ENCODE measurements at regions not wholly inside any gene's neighbourhood (a gene's known extent, or its start where the extent isn't known, plus 50 kb on each side); places are given as distances from the start of the nearest gene placed in this dataset.
A peak's percentile ranks its signal among the peaks of the same experiment; 100 is the strongest.

DNA sequence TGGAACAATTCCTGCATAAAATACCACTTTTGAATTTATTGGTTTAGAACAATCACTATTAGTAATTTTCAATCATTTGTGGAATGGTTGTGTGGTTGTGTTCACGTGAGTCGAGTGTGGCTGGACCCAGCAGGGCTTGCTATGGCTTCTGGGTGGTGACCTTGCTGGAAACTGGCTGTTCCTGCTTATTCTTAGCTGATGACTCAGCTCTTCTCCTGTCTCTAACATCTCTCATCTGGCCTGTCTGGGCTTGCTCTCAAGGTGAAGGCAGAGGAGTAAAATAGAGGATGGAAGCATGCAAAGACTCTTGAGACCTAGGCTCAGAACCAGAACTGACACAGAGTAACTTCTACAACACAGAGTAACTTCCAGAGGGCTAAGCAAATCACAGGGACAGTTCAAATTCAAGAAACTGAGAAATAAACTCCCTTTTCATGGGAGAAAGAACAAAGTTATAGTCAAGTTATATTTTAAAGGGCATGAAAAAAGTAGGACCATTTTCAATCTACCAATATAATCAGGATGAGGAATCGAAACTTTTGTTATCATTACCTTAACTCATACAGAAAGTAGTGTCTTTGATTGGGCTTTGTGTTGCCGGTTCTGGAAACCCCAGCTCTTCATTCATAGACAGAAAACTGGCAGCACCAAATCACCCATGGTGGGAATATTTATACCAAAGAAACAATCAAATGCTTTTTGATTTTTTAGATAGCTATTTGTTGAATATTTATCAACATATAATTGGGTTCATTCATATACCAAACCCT lies 665.1 kb downstream of the CDH18 start:
- no peak overlapping the region for H2BK120ac ChIP-seq (ENCODE audit: low read depth, low read length)
- WGBS (ENCODE audit: extremely low coverage, insufficient coverage, low lambda C conversion rate), result no CpG with 5 or more reads among the region's 4 CpGs
- no peak overlapping the region for H3K9ac ChIP-seq (ENCODE audit: low read length)
- H3K18ac ChIP-seq (ENCODE audit: low read length), result no peak overlapping the region
- no peak overlapping the region for H4K8ac ChIP-seq (ENCODE audit: low read depth, low read length)
- no peak overlapping the region for H3K4me3 ChIP-seq (ENCODE audit: low read length)
- no peaks in the 10 kb centered on the region for H3K27me3 ChIP-seq (ENCODE audit: insufficient read depth, low read length, poor library complexity)
- no peak overlapping the region for H3K56ac ChIP-seq (ENCODE audit: low read length)
- DNase-seq, result peak; percentile 67
- no peak overlapping the region for H2BK5ac ChIP-seq (ENCODE audit: low read length)
- H3K27ac ChIP-seq (ENCODE audit: low read depth, low read length), result no peak overlapping the region
- no peaks in the 10 kb centered on the region for H3K36me3 ChIP-seq (ENCODE audit: control insufficient read depth, insufficient read depth, low read length)
- no peaks in the 10 kb centered on the region for H3K79me2 ChIP-seq (ENCODE audit: control insufficient read depth, insufficient read depth, low read length)
- no peak overlapping the region for H2BK15ac ChIP-seq (replicated peaks; ENCODE audit: low read depth)
- H3K79me1 ChIP-seq (ENCODE audit: low read length), result no peaks in the 10 kb centered on the region
- H2AK5ac ChIP-seq (ENCODE audit: low read length), result no peak overlapping the region
- no peak overlapping the region for H3K23ac ChIP-seq (ENCODE audit: low read length)
- no peak overlapping the region for H4K5ac ChIP-seq (ENCODE audit: low read length)
- no peak overlapping the region for H3K4me2 ChIP-seq (ENCODE audit: low read length)
- no peaks in the 10 kb centered on the region for H3K4me1 ChIP-seq (ENCODE audit: control insufficient read depth, low read depth, low read length)
- no peak overlapping the region for H3K4ac ChIP-seq (ENCODE audit: low read depth, low read length)

DNA sequence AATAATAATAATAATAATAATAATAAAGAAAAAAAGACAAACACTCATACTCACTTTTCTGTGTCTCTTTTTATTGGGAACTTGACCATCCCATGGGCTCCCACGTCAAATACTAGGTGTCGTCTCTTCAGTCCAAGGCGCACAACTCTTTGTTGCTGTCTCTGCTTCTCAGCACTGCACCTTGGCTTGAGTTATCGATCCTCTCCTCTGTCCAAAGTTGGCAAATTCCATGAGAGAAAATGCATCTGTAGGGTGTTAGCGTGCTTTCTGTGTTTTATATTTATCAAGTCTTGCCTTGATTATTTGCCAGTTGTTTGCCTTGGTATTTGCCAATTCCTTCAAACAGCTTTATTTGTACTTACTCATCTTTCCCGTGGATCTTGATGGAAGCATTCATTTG lies 653.7 kb downstream of the CDH18 start:
- no peaks in the 10 kb centered on the region for H3K36me3 ChIP-seq (ENCODE audit: control insufficient read depth, insufficient read depth, low read length)
- H2BK5ac ChIP-seq (ENCODE audit: low read length), result no peak overlapping the region
- H4K8ac ChIP-seq (ENCODE audit: low read depth, low read length), result no peak overlapping the region
- H3K4ac ChIP-seq (ENCODE audit: low read depth, low read length), result no peak overlapping the region
- H2AK5ac ChIP-seq (ENCODE audit: low read length), result no peak overlapping the region
- no peak overlapping the region for H3K4me2 ChIP-seq (ENCODE audit: low read length)
- no peak overlapping the region for H3K4me3 ChIP-seq (ENCODE audit: low read length)
- H2BK120ac ChIP-seq (ENCODE audit: low read depth, low read length), result no peak overlapping the region
- no peak overlapping the region for H2BK15ac ChIP-seq (replicated peaks; ENCODE audit: low read depth)
- H3K9ac ChIP-seq (ENCODE audit: low read length), result no peak overlapping the region
- no peaks in the 10 kb centered on the region for H3K79me1 ChIP-seq (ENCODE audit: low read length)
- H4K5ac ChIP-seq (ENCODE audit: low read length), result no peak overlapping the region
- DNase-seq, result no peak
- no peaks in the 10 kb centered on the region for H3K4me1 ChIP-seq (ENCODE audit: control insufficient read depth, low read depth, low read length)
- no CpG with 5 or more reads among the region's 6 CpGs for WGBS (ENCODE audit: extremely low coverage, insufficient coverage, low lambda C conversion rate)
- no peak overlapping the region for H3K27ac ChIP-seq (ENCODE audit: low read depth, low read length)
- H3K79me2 ChIP-seq (ENCODE audit: control insufficient read depth, insufficient read depth, low read length), result no peaks in the 10 kb centered on the region
- H3K56ac ChIP-seq (ENCODE audit: low read length), result no peak overlapping the region
- H3K18ac ChIP-seq (ENCODE audit: low read length), result no peak overlapping the region
- no peaks in the 10 kb centered on the region for H3K27me3 ChIP-seq (ENCODE audit: insufficient read depth, low read length, poor library complexity)
- no peak overlapping the region for H3K23ac ChIP-seq (ENCODE audit: low read length)

DNA sequence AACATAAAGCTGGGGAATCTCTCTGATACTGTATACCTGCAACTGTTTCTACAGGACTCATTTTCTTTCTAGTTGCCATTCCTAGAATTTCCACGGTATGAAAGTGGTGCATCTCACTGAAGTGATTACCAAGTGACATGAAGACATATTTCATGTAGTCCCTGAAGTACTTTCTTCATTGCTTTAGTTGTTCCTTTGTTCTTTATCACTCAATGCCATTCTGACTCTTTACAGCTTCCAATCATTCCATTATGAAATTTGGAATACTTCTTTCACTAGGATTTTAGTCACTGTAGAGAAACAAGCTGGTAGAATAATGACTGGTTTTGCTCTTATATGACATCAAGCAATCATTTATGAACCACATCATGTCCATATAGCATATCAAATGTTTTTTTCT lies 645.1 kb downstream of the CDH18 start:
- H4K8ac ChIP-seq (ENCODE audit: low read depth, low read length), result no peak overlapping the region

DNA sequence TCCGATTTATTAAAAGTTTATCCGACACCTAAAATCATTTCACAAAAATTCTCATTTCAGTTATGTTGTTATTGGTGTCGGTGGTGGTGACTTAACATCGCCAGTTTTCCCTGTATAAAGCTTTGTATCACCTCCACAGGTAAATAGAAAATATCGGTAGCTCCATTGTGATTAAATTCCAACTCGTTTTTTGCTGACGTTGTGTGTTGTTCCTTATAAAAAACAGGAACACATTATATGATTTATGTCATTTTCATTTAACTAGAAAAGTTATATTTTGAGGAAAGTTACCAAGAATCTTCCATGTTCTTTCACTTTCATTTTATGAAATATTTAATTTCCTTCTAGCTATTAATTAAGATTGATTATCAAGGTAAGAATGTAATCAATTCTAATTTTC lies 635.9 kb downstream of the CDH18 start:
- Histone ChIP-seq H3K36me3 (ENCODE audit: control insufficient read depth, insufficient read depth, low read length) (no peaks in the 10 kb centered on the region), H3K23ac (ENCODE audit: low read length) (no peak overlapping the region), H3K4me2 (ENCODE audit: low read length) (no peak overlapping the region), H3K4me1 (ENCODE audit: control insufficient read depth, low read depth, low read length) (no peaks in the 10 kb centered on the region), H3K27me3 (ENCODE audit: insufficient read depth, low read length, poor library complexity) (no peaks in the 10 kb centered on the region), H2BK15ac (replicated peaks; ENCODE audit: low read depth) (no peak overlapping the region), H3K4ac (ENCODE audit: low read depth, low read length) (no peak overlapping the region), H4K5ac (ENCODE audit: low read length) (no peak overlapping the region), H2BK120ac (ENCODE audit: low read depth, low read length) (no peak overlapping the region), H3K27ac (ENCODE audit: low read depth, low read length) (no peak overlapping the region), H3K79me2 (ENCODE audit: control insufficient read depth, insufficient read depth, low read length) (no peaks in the 10 kb centered on the region), H3K18ac (ENCODE audit: low read length) (no peak overlapping the region), H4K8ac (ENCODE audit: low read depth, low read length) (no peak overlapping the region), H2AK5ac (ENCODE audit: low read length) (no peak overlapping the region), H3K4me3 (ENCODE audit: low read length) (no peak overlapping the region), H3K9ac (ENCODE audit: low read length) (no peak overlapping the region), H2BK5ac (ENCODE audit: low read length) (no peak overlapping the region), H3K56ac (ENCODE audit: low read length) (no peak overlapping the region), H3K79me1 (ENCODE audit: low read length) (no peaks in the 10 kb centered on the region)
- DNase-seq, result no peak
- WGBS (ENCODE audit: extremely low coverage, insufficient coverage, low lambda C conversion rate), result 100% methylated on average over 2 of the region's 7 CpGs

More for the DNA sequence above, 645.1 kb downstream of the CDH18 start:
- Histone ChIP-seq H3K4me1 (ENCODE audit: control insufficient read depth, low read depth, low read length) (no peaks in the 10 kb centered on the region), H3K36me3 (ENCODE audit: control insufficient read depth, insufficient read depth, low read length) (no peaks in the 10 kb centered on the region), H3K4ac (ENCODE audit: low read depth, low read length) (no peak overlapping the region), H3K4me3 (ENCODE audit: low read length) (no peak overlapping the region), H3K79me2 (ENCODE audit: control insufficient read depth, insufficient read depth, low read length) (no peaks in the 10 kb centered on the region), H3K23ac (ENCODE audit: low read length) (no peak overlapping the region), H3K9ac (ENCODE audit: low read length) (no peak overlapping the region), H3K56ac (ENCODE audit: low read length) (no peak overlapping the region), H3K27ac (ENCODE audit: low read depth, low read length) (no peak overlapping the region), H2BK5ac (ENCODE audit: low read length) (no peak overlapping the region), H4K5ac (ENCODE audit: low read length) (no peak overlapping the region), H2BK15ac (replicated peaks; ENCODE audit: low read depth) (no peak overlapping the region), H3K4me2 (ENCODE audit: low read length) (no peak overlapping the region), H3K18ac (ENCODE audit: low read length) (no peak overlapping the region), H3K79me1 (ENCODE audit: low read length) (no peaks in the 10 kb centered on the region), H2AK5ac (ENCODE audit: low read length) (no peak overlapping the region), H2BK120ac (ENCODE audit: low read depth, low read length) (no peak overlapping the region), H3K27me3 (ENCODE audit: insufficient read depth, low read length, poor library complexity) (no peaks in the 10 kb centered on the region)
- DNase-seq, result no peak
- WGBS (ENCODE audit: extremely low coverage, insufficient coverage, low lambda C conversion rate), result no CpG with 5 or more reads among the region's 1 CpG

DNA sequence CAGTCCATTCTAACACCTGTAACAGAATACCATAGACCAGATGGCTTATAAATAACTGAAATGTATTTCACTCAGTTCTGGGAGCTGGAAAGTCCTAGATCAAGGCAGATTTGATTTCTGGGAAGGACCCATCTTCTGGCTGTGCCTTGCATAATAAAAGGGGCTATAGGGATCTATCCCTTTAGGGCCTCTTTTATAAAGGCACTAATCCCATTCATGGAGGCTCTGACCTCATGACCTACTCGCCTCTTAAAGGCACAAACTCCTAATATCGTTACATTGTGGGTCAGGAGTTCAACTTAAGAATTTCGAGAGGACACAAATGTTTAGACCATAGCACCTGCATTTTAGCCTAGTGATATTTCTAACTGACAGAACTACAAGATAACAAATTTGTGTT lies 619.0 kb downstream of the CDH18 start:
- Histone ChIP-seq H4K8ac (ENCODE audit: low read depth, low read length) (no peak overlapping the region), H3K18ac (ENCODE audit: low read length) (no peak overlapping the region), H3K79me2 (ENCODE audit: control insufficient read depth, insufficient read depth, low read length) (no peaks in the 10 kb centered on the region), H3K27me3 (ENCODE audit: insufficient read depth, low read length, poor library complexity) (no peaks in the 10 kb centered on the region), H3K27ac (ENCODE audit: low read depth, low read length) (no peak overlapping the region), H3K4ac (ENCODE audit: low read depth, low read length) (no peak overlapping the region), H2BK15ac (replicated peaks; ENCODE audit: low read depth) (no peak overlapping the region), H3K56ac (ENCODE audit: low read length) (no peak overlapping the region), H2BK120ac (ENCODE audit: low read depth, low read length) (no peak overlapping the region), H2BK5ac (ENCODE audit: low read length) (no peak overlapping the region), H2AK5ac (ENCODE audit: low read length) (no peak overlapping the region), H3K36me3 (ENCODE audit: control insufficient read depth, insufficient read depth, low read length) (no peaks in the 10 kb centered on the region), H3K23ac (ENCODE audit: low read length) (no peak overlapping the region), H3K9ac (ENCODE audit: low read length) (no peak overlapping the region), H3K4me1 (ENCODE audit: control insufficient read depth, low read depth, low read length) (no peaks in the 10 kb centered on the region), H3K79me1 (ENCODE audit: low read length) (no peaks in the 10 kb centered on the region), H3K4me2 (ENCODE audit: low read length) (no peak overlapping the region), H4K5ac (ENCODE audit: low read length) (no peak overlapping the region), H3K4me3 (ENCODE audit: low read length) (no peak overlapping the region)
- no peak for DNase-seq
- WGBS (ENCODE audit: extremely low coverage, insufficient coverage, low lambda C conversion rate), result no CpG with 5 or more reads among the region's 3 CpGs

DNA sequence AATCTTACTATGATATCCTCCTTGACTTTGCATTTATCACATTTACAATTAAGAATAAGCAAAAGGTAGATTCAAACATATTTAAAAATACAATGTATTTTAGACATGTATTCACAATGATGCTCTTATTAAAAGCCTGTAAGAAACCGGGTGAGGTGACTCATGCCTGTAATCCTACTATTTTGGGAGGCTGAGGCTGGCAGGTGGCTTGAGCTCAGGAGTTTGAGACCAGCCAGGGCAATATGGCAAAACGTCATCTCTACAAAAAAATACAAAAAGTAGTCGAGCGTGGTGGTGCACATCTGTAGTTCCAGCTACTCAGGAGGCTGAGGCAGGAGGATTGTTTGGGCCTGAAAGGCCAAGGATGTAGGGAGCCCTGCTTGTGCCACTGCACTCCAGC lies 618.4 kb downstream of the CDH18 start:
- H3K4me3 ChIP-seq (ENCODE audit: low read length), result no peak overlapping the region
- no CpG with 5 or more reads among the region's 4 CpGs for WGBS (ENCODE audit: extremely low coverage, insufficient coverage, low lambda C conversion rate)
- no peak overlapping the region for H3K27ac ChIP-seq (ENCODE audit: low read depth, low read length)
- no peak overlapping the region for H4K8ac ChIP-seq (ENCODE audit: low read depth, low read length)
- H3K23ac ChIP-seq (ENCODE audit: low read length), result no peak overlapping the region
- H3K18ac ChIP-seq (ENCODE audit: low read length), result no peak overlapping the region
- H3K56ac ChIP-seq (ENCODE audit: low read length), result no peak overlapping the region
- DNase-seq, result no peak
- no peak overlapping the region for H2AK5ac ChIP-seq (ENCODE audit: low read length)
- H3K4me1 ChIP-seq (ENCODE audit: control insufficient read depth, low read depth, low read length), result no peaks in the 10 kb centered on the region
- H3K27me3 ChIP-seq (ENCODE audit: insufficient read depth, low read length, poor library complexity), result no peaks in the 10 kb centered on the region
- H3K36me3 ChIP-seq (ENCODE audit: control insufficient read depth, insufficient read depth, low read length), result no peaks in the 10 kb centered on the region
- H4K5ac ChIP-seq (ENCODE audit: low read length), result no peak overlapping the region
- H3K9ac ChIP-seq (ENCODE audit: low read length), result no peak overlapping the region
- no peaks in the 10 kb centered on the region for H3K79me2 ChIP-seq (ENCODE audit: control insufficient read depth, insufficient read depth, low read length)
- no peak overlapping the region for H2BK5ac ChIP-seq (ENCODE audit: low read length)
- no peaks in the 10 kb centered on the region for H3K79me1 ChIP-seq (ENCODE audit: low read length)
- H2BK120ac ChIP-seq (ENCODE audit: low read depth, low read length), result no peak overlapping the region
- H2BK15ac ChIP-seq (replicated peaks; ENCODE audit: low read depth), result no peak overlapping the region
- H3K4ac ChIP-seq (ENCODE audit: low read depth, low read length), result no peak overlapping the region
- no peak overlapping the region for H3K4me2 ChIP-seq (ENCODE audit: low read length)
